IMR-90 (cell line): ENCODE measurements at regions not wholly inside any gene's neighbourhood (a gene's known extent, or its start where the extent isn't known, plus 50 kb on each side); places are given as distances from the start of the nearest gene placed in this dataset.

Source experiments
- ATAC-seq: fragments of 200-7000 bp; cut with Tn5 transposase; 2 replicates; pipeline ENCODE4 v1.9.1; 2020; ENCODE audit warnings: low read depth, mild to moderate bottlenecking, moderate library complexity
- BruUV-seq: library from RNA; stranded (reverse); fragments of 400-500 nt; replicated peaks from 2 replicates; lab custom pipeline; 2021; lab: Mats Ljungman, UMichigan
- CTCF ChIA-PET: fragments of 300-600 bp; formaldehyde crosslinking; extraction: SDS; loops from one replicate; lab custom pipeline; 2021; ENCODE audit warnings: antibody characterized with exemption; lab: Yijun Ruan, JAX
- POLR2A ChIA-PET: fragments of 300-600 bp; sonication (Branson Sonifier 250); formaldehyde crosslinking; loops from one replicate; lab custom pipeline; 2022; ENCODE audit warnings: antibody characterized with exemption; ENCODE audit not compliant: unreplicated experiment; lab: Charles Lee
- DNase-seq: peaks from one replicate; pipeline ENCODE4 v3.0.0; 2013
- H2AFZ ChIP-seq: replicated peaks from 2 replicates; pipeline ENCODE3; 2013; ENCODE audit warnings: low read length, mild to moderate bottlenecking; ENCODE audit not compliant: poor library complexity
- H2AK5ac ChIP-seq: 2 replicates; pipeline ENCODE4 v1.6.1; 2013; ENCODE audit warnings: low read depth, low read length, inconsistent platforms
- H2AK9ac ChIP-seq: replicated peaks from 2 replicates; pipeline ENCODE3; 2013; ENCODE audit warnings: mild to moderate bottlenecking, low read depth, low read length, moderate library complexity; ENCODE audit not compliant: poor library complexity
- H2BK120ac ChIP-seq: 2 replicates; pipeline ENCODE4 v1.6.1; 2013; ENCODE audit warnings: low read depth, low read length, inconsistent platforms
- H2BK15ac ChIP-seq: 3 replicates; pipeline ENCODE4 v1.6.1; 2013; ENCODE audit warnings: low read depth, low read length, inconsistent platforms
- H2BK20ac ChIP-seq: 2 replicates; pipeline ENCODE4 v1.6.1; 2013; ENCODE audit warnings: low read depth, mild to moderate bottlenecking, inconsistent platforms, low read length, moderate library complexity
- H2BK5ac ChIP-seq: 2 replicates; pipeline ENCODE4 v1.6.1; 2013; ENCODE audit warnings: mild to moderate bottlenecking, low read depth, low read length, inconsistent platforms; ENCODE audit not compliant: poor library complexity, severe bottlenecking
- H3K14ac ChIP-seq: replicated peaks from 2 replicates; pipeline ENCODE4 v1.6.1; 2013; ENCODE audit warnings: low read depth, low read length, inconsistent platforms
- H3K18ac ChIP-seq: 2 replicates; pipeline ENCODE4 v1.6.1; 2013; ENCODE audit warnings: low read depth, low read length, control low read depth
- H3K23ac ChIP-seq: 2 replicates; pipeline ENCODE4 v1.6.1; 2013; ENCODE audit warnings: low read depth, low read length, inconsistent platforms
- H3K27ac ChIP-seq: 2 replicates; pipeline ENCODE4 v1.5.1; 2013; ENCODE audit warnings: mild to moderate bottlenecking, control low read depth, low read length; ENCODE audit not compliant: insufficient read depth
- H3K27me3 ChIP-seq: 2 replicates; pipeline ENCODE4 v1.6.1; 2013; ENCODE audit warnings: low read length; ENCODE audit not compliant: control insufficient read depth, insufficient read depth
- H3K36me3 ChIP-seq: 2 replicates; pipeline ENCODE4 v1.6.1; 2013; ENCODE audit warnings: low read length, mixed read lengths; ENCODE audit not compliant: control insufficient read depth, insufficient read depth
- H3K4ac ChIP-seq: 2 replicates; pipeline ENCODE4 v1.6.1; 2013; ENCODE audit warnings: low read depth, low read length, inconsistent platforms
- H3K4me1 ChIP-seq: 2 replicates; pipeline ENCODE4 v1.6.1; 2013; ENCODE audit warnings: low read length, mixed read lengths; ENCODE audit not compliant: control insufficient read depth, insufficient read depth
- H3K4me2 ChIP-seq: 2 replicates; pipeline ENCODE4 v1.6.1; 2013; ENCODE audit warnings: low read depth, mild to moderate bottlenecking, control low read depth, low read length, moderate library complexity
- H3K4me3 ChIP-seq: 2 replicates; pipeline ENCODE4 v1.5.1; 2013; ENCODE audit warnings: low read depth, mild to moderate bottlenecking, control low read depth, low read length, moderate library complexity; ENCODE audit not compliant: insufficient read depth
- H3K56ac ChIP-seq: 2 replicates; pipeline ENCODE4 v1.6.1; 2013; ENCODE audit warnings: low read length, inconsistent platforms; ENCODE audit not compliant: insufficient read depth; ENCODE audit errors: extremely low read depth
- H3K79me1 ChIP-seq, 2 experiments: 2 replicates each; pipeline ENCODE4 v1.6.1; 2013; ENCODE audit warnings: low read length in 2 of 2, inconsistent platforms in 1 of 2, low read depth in 1 of 2
- H3K9ac ChIP-seq: 2 replicates; pipeline ENCODE4 v1.6.1; 2013; ENCODE audit warnings: low read depth, low read length, control low read depth
- H3K9me1 ChIP-seq: 2 replicates; pipeline ENCODE4 v1.6.1; 2013; ENCODE audit warnings: low read length, inconsistent platforms; ENCODE audit not compliant: insufficient read depth
- H3K9me3 ChIP-seq: 2 replicates; pipeline ENCODE4 v1.6.1; 2013; ENCODE audit warnings: low read length; ENCODE audit not compliant: control insufficient read depth, insufficient read depth
- H4K20me1 ChIP-seq: 2 replicates; pipeline ENCODE4 v1.6.1; 2013; ENCODE audit warnings: low read length, inconsistent platforms; ENCODE audit not compliant: insufficient read depth
- H4K5ac ChIP-seq: 2 replicates; pipeline ENCODE4 v1.6.1; 2013; ENCODE audit warnings: mild to moderate bottlenecking, low read depth, low read length, control low read depth
- H4K8ac ChIP-seq, 2 experiments: 2 replicates each; pipeline ENCODE4 v1.6.1; 2013; ENCODE audit warnings: low read depth in 2 of 2, low read length in 2 of 2, control low read depth in 1 of 2, inconsistent platforms in 1 of 2
- H4K91ac ChIP-seq: 2 replicates; pipeline ENCODE4 v1.6.1; 2013; ENCODE audit warnings: low read depth, low read length, inconsistent platforms; ENCODE audit not compliant: insufficient read depth
- CHD1 ChIP-seq: IDR thresholded peaks from 2 replicates; pipeline ENCODE4 v1.6.1; 2012; ENCODE audit warnings: low read depth, low read length, improper control_type of control experiment
- CTCF ChIP-seq: conservative IDR thresholded peaks from 2 replicates; pipeline ENCODE4 v1.5.1; 2012; ENCODE audit warnings: mild to moderate bottlenecking, low read depth, low read length, improper control_type of control experiment
- NFE2L2 ChIP-seq: fragments of 150-350 bp; IDR thresholded peaks from 2 replicates; pipeline ENCODE4 v1.6.1; 2016; ENCODE audit warnings: low read depth, mild to moderate bottlenecking, low read length
- RFX5 ChIP-seq: IDR thresholded peaks from 2 replicates; pipeline ENCODE4 v1.8.0; 2012; ENCODE audit warnings: low read depth, mild to moderate bottlenecking, low read length, moderate library complexity
- WGBS, 2 experiments: methylation state at CpG; one replicate each; pipeline versions ENCODE4 v1.1.5 to v1.1.7; 2013; ENCODE audit warnings: missing lambda C conversion rate in 2 of 2; ENCODE audit not compliant: insufficient read length in 1 of 2; ENCODE audit errors: extremely low coverage in 2 of 2; 5-methylcytosine and 5-hydroxymethylcytosine counted together
- dilution Hi-C: fragments of 300-500 bp; cut with HindIII; formaldehyde crosslinking; loops from one replicate; pipeline ENCODE4 v1.14.3; 2018; ENCODE audit warnings: low sequenced_read_pairs; ENCODE audit not compliant: unreplicated experiment
- in situ Hi-C: fragments of 300-500 bp; cut with MboI; formaldehyde crosslinking; loops from 3 replicates; pipeline ENCODE4 v1.14.3; 2019; ENCODE audit warnings: low sequenced_read_pairs, inconsistent platforms, mixed read lengths
- intact Hi-C: fragments of 100-400 bp; cut with micrococcal nuclease; formaldehyde crosslinking; loops from 2 replicates; pipeline ENCODE4 v1.10.0; 2022
- TF ChIP-seq, protein P1 (sequence below): fragments of 150-350 bp; IDR thresholded peaks from 2 replicates; pipeline ENCODE4 v1.6.1; 2017; ENCODE audit warnings: mild to moderate bottlenecking, antibody characterized with exemption, low read length, low read depth

DNA sequence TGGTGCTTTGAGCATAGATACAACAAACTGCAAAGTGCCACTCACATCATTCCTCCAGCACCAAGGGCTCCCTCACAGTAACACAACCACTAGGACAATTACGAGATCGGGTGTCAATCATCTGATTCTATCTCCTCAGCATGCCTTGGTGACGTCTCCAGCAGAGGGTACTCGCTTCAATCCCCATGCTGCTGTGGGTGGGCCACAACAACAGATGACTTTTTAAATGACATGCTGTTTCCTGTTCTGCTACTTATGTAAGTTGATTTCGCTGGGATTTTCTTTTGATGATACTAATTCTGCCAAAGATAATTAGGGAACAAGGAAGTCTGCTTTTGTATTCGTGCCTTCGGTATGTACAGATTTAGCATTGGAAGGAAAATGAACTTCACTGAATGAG is 1113.0 kb downstream of the BCL11A start:
- WGBS, 2 experiments, result 60% methylated on average over 3 of the region's 7 CpGs; no CpG with 5 or more reads in 1 of the 2 experiments
- Histone ChIP-seq H3K4ac (no peak overlapping the region), H3K36me3 (no peaks in the 10 kb centered on the region), H2AFZ (no peak overlapping the region), H3K9me3 (peaks cover 4% of the 10 kb centered on the region; the same call in 1 of the 2 replicates), H2BK120ac (no peak overlapping the region), H2AK9ac (no peak overlapping the region), H3K4me1 (no peaks in the 10 kb centered on the region), H3K23ac (no peak overlapping the region), H2BK20ac (no peak overlapping the region), H3K56ac (no peak overlapping the region), H4K91ac (no peak overlapping the region), H3K27ac (no peak overlapping the region), H3K4me2 (no peak overlapping the region), H3K18ac (no peak overlapping the region), H2BK15ac (no peak overlapping the region), H3K14ac (no peak overlapping the region), H3K27me3 (no peaks in the 10 kb centered on the region), H3K4me3 (no peak overlapping the region), H4K8ac (no peak overlapping the region), H4K5ac (no peak overlapping the region), H3K9ac (no peak overlapping the region), H3K9me1 (no peaks in the 10 kb centered on the region), H4K20me1 (no peaks in the 10 kb centered on the region), H2BK5ac (no peak overlapping the region), H3K79me1 (no peaks in the 10 kb centered on the region), H2AK5ac (no peak overlapping the region)
- CTCF ChIA-PET, result no interaction called here
- intact Hi-C loops (no loop called here), in situ Hi-C loops (no loop called here), dilution Hi-C loops (no loop called here)
- POLR2A ChIA-PET, result no interaction called here
- ATAC-seq (no peak), DNase-seq (no peak)
- BruUV-seq, result no TSS peak
- TF ChIP-seq CTCF (no peak), NFE2L2 (no peak), CHD1 (no peak), RFX5 (no peak)
- TF ChIP-seq, protein P1, sequence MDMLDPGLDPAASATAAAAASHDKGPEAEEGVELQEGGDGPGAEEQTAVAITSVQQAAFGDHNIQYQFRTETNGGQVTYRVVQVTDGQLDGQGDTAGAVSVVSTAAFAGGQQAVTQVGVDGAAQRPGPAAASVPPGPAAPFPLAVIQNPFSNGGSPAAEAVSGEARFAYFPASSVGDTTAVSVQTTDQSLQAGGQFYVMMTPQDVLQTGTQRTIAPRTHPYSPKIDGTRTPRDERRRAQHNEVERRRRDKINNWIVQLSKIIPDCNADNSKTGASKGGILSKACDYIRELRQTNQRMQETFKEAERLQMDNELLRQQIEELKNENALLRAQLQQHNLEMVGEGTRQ, result no peak
